Endothelial cell of umbilical vein (primary cell): ENCODE measurements at regions not wholly inside any gene's neighbourhood (a gene's known extent, or its start where the extent isn't known, plus 50 kb on each side); places are given as distances from the start of the nearest gene placed in this dataset.

Experiments
- BruUV-seq: library from RNA; stranded (reverse); fragments of 400-500 nt; replicated peaks from 2 replicates; lab custom pipeline; 2021; lab: Mats Ljungman, UMichigan
- CTCF ChIA-PET: fragments of 300-600, 350-600 bp; sonication (Branson Sonifier 250); formaldehyde crosslinking; loops from one replicate; lab custom pipeline; 2021; ENCODE audit warnings: antibody characterized with exemption, inconsistent platforms; lab: Charles Lee
- POLR2A ChIA-PET: fragments of 300-600, 350-600 bp; sonication (Branson Sonifier 250); formaldehyde crosslinking; loops from one replicate; lab custom pipeline; 2021; ENCODE audit warnings: antibody characterized with exemption, inconsistent platforms; lab: Charles Lee
- DNase-seq: peaks from one replicate; pipeline ENCODE4 v3.0.0-alpha.2; 2011; ENCODE audit warnings: low read depth, low spot score
- FAIRE-seq: peaks from 2 replicates; lab custom pipeline; 2011; peaks lifted over from hg19 to GRCh38; lab: Jason Lieb, UNC
- H2AFZ ChIP-seq: 2 replicates; pipeline ENCODE4 v1.6.0; 2012; ENCODE audit warnings: low read depth, low read length, control low read depth, inconsistent platforms
- H3K27ac ChIP-seq: 2 replicates; pipeline ENCODE4 v1.5.1; 2011; ENCODE audit warnings: low read depth, mild to moderate bottlenecking, control low read depth, low read length, moderate library complexity; ENCODE audit not compliant: insufficient read depth
- H3K27me3 ChIP-seq, 2 experiments: 2 replicates each; pipeline versions ENCODE4 v1.6.0 to v1.6.1; 2011; ENCODE audit warnings: low read length in 2 of 2, mixed read lengths in 1 of 2; ENCODE audit not compliant: control insufficient read depth in 2 of 2, insufficient read depth in 2 of 2
- H3K36me3 ChIP-seq, 2 experiments: 2 replicates in 1 of 2; 3 replicates in 1 of 2; pipeline ENCODE4 v1.5.1; 2011; ENCODE audit warnings: low read length in 2 of 2, mild to moderate bottlenecking in 1 of 2, moderate library complexity in 1 of 2; ENCODE audit not compliant: control insufficient read depth in 2 of 2, insufficient read depth in 2 of 2; ENCODE audit errors: extremely low read depth in 1 of 2
- H3K4me1 ChIP-seq: 3 replicates; pipeline ENCODE4 v1.5.1; 2011; ENCODE audit warnings: mild to moderate bottlenecking, low read length; ENCODE audit not compliant: control insufficient read depth, insufficient read depth; ENCODE audit errors: extremely low read depth
- H3K4me2 ChIP-seq: 2 replicates; pipeline ENCODE4 v1.6.1; 2011; ENCODE audit warnings: low read length, control low read depth, mixed read lengths; ENCODE audit not compliant: insufficient read depth
- H3K4me3 ChIP-seq, 3 experiments: fragments of 200-600 bp in 1 of 3; sonication (generic), shearing (Covaris generic) in 1 of 3; replicated peaks in 1 of 3; 2 replicates each; pipeline ENCODE4 v1.5.1; 2011 to 2016; ENCODE audit warnings: control low read depth in 3 of 3, low read length in 3 of 3, mild to moderate bottlenecking in 2 of 3, inconsistent platforms in 1 of 3, low read depth in 1 of 3, moderate library complexity in 1 of 3; ENCODE audit not compliant: insufficient read depth in 1 of 3
- H3K79me2 ChIP-seq: 2 replicates; pipeline ENCODE4 v1.6.0; 2012; ENCODE audit warnings: low read length, inconsistent platforms; ENCODE audit not compliant: control insufficient read depth, insufficient read depth
- H3K9ac ChIP-seq: replicated peaks from 2 replicates; pipeline ENCODE3; 2011; ENCODE audit warnings: low read length, control low read depth; ENCODE audit not compliant: insufficient read depth; ENCODE audit errors: extremely low read depth
- H3K9me1 ChIP-seq: replicated peaks from 3 replicates; pipeline ENCODE4 v1.6.0; 2011; ENCODE audit warnings: mild to moderate bottlenecking, low read length; ENCODE audit not compliant: control insufficient read depth, insufficient read depth; ENCODE audit errors: extremely low read depth
- H3K9me3 ChIP-seq: replicated peaks from 2 replicates; pipeline ENCODE4 v1.5.1; 2012; ENCODE audit warnings: low read length, inconsistent platforms; ENCODE audit not compliant: control insufficient read depth, insufficient read depth
- H4K20me1 ChIP-seq: replicated peaks from 2 replicates; pipeline ENCODE3; 2011; ENCODE audit warnings: mild to moderate bottlenecking, low read length; ENCODE audit not compliant: control insufficient read depth, insufficient read depth; ENCODE audit errors: extremely low read depth
- CTCF ChIP-seq, 2 donors: IDR thresholded peaks; 1 replicate in 1 of 2; 2 replicates in 1 of 2; pipeline ENCODE4 v1.5.1; 2011; ENCODE audit warnings: low read length in 2 of 2, mild to moderate bottlenecking in 2 of 2, moderate library complexity in 2 of 2, control low read depth in 1 of 2, inconsistent platforms in 1 of 2, low read depth in 1 of 2; ENCODE audit not compliant: insufficient read depth in 1 of 2; ENCODE audit errors: extremely low read depth in 1 of 2
- EZH2 ChIP-seq: IDR thresholded peaks from 2 replicates; pipeline ENCODE4 v1.6.1; 2012; ENCODE audit warnings: borderline replicate concordance, low read depth, mild to moderate bottlenecking, moderate library complexity, low read length, inconsistent platforms; ENCODE audit not compliant: severe bottlenecking
- FOS ChIP-seq: IDR thresholded peaks from 2 replicates; pipeline ENCODE4 v1.6.1; 2011; ENCODE audit warnings: mild to moderate bottlenecking, low read length, moderate library complexity, borderline replicate concordance; ENCODE audit not compliant: insufficient read depth
- GATA2 ChIP-seq: IDR thresholded peaks from 2 replicates; pipeline ENCODE4 v1.7.0; 2011; ENCODE audit warnings: low read depth, mild to moderate bottlenecking, moderate library complexity, mixed read lengths, low read length; ENCODE audit not compliant: insufficient read length, insufficient read depth
- JUN ChIP-seq: IDR thresholded peaks from 2 replicates; pipeline ENCODE4 v1.6.1; 2011; ENCODE audit warnings: borderline replicate concordance, low read depth; ENCODE audit not compliant: insufficient read length, insufficient read depth
- MAX ChIP-seq: IDR thresholded peaks from 2 replicates; pipeline ENCODE4 v1.6.1; 2011; ENCODE audit not compliant: insufficient read depth, insufficient read length
- MYC ChIP-seq: IDR thresholded peaks from one replicate; pipeline ENCODE4 v1.6.1; 2011; ENCODE audit warnings: mild to moderate bottlenecking, low read depth, low read length
- POLR2A ChIP-seq: IDR thresholded peaks from 2 replicates; pipeline ENCODE4 v1.6.1; 2012; ENCODE audit warnings: low read depth, mild to moderate bottlenecking, control low read depth, low read length
- POLR2AphosphoS5 ChIP-seq: IDR thresholded peaks from 2 replicates; pipeline ENCODE4 v1.6.1; 2012; ENCODE audit warnings: low read depth, mild to moderate bottlenecking, control low read depth, low read length, moderate library complexity; ENCODE audit not compliant: insufficient read depth
- dilution Hi-C: fragments of 300-500 bp; cut with MboI; formaldehyde crosslinking; loops from one replicate; pipeline ENCODE4 v1.15.0; 2019; ENCODE audit warnings: low sequenced_read_pairs; ENCODE audit not compliant: extremely low pct_ligation_motif_present
- intact Hi-C: fragments of 100-400 bp; cut with micrococcal nuclease; formaldehyde crosslinking; loops from one replicate; pipeline ENCODE4 v1.10.0; 2022

- no peaks in the 10 kb centered on the region for H3K9me3 ChIP-seq
- TF ChIP-seq POLR2A (no peak), GATA2 (no peak), CTCF (IDR thresholded peaks at IDR 0.05; ENCODE audit: extremely low read depth in 1 of 2, insufficient read depth in 1 of 2, low read depth in 1 of 2, low read length in 2 of 2) (no peak), MAX (no peak), EZH2 (no peak), POLR2AphosphoS5 (no peak), MYC (no peak), JUN (no peak), FOS (no peak)
- H3K36me3 ChIP-seq: no peaks in the 10 kb centered on the region
- no TSS peak for BruUV-seq
- no peaks in the 10 kb centered on the region for H3K9me1 ChIP-seq
- intact Hi-C loops: no loop called here
- no peak overlapping the region for H3K4me2 ChIP-seq
- dilution Hi-C loops: no loop called here
- H3K4me3 ChIP-seq: no peak overlapping the region
- CTCF ChIA-PET: no interaction called here
- H3K27me3 ChIP-seq: no peaks in the 10 kb centered on the region
- DNase-seq (no peak), FAIRE-seq (no peak)
- no peaks in the 10 kb centered on the region for H3K4me1 ChIP-seq
- no peak overlapping the region for H3K9ac ChIP-seq
- H3K27ac ChIP-seq: no peak overlapping the region
- H2AFZ ChIP-seq: no peak overlapping the region
- POLR2A ChIA-PET: no interaction called here
- no peaks in the 10 kb centered on the region for H4K20me1 ChIP-seq
- no peaks in the 10 kb centered on the region for H3K79me2 ChIP-seq
Observed at GRCh38 chr14:24694680-24695079, 60.7 kb upstream of the GZMB start.
